HCT116 (cell line): ENCODE measurements at regions not wholly inside any gene's neighbourhood (a gene's known extent, or its start where the extent isn't known, plus 50 kb on each side); places are given as distances from the start of the nearest gene placed in this dataset.

Experiments
- ATAC-seq: fragments of 200-7000 bp; cut with Tn5 transposase; 2 replicates; pipeline ENCODE4 v1.9.1; 2020; ENCODE audit warnings: mild to moderate bottlenecking, moderate library complexity
- BruUV-seq: library from RNA; stranded (reverse); fragments of 400-500 nt; replicated peaks from 2 replicates; lab custom pipeline; 2021; lab: Mats Ljungman, UMichigan
- CTCF ChIA-PET: fragments of 300-600 bp; sonication (Branson Sonifier 250); formaldehyde crosslinking; loops from one replicate; lab custom pipeline; 2021; ENCODE audit warnings: antibody characterized with exemption; lab: Charles Lee
- POLR2A ChIA-PET: fragments of 300-600, 350-600 bp; sonication (Branson Sonifier 250); formaldehyde crosslinking; loops from one replicate; lab custom pipeline; 2021; ENCODE audit warnings: antibody characterized with exemption; lab: Charles Lee
- RAD21 ChIA-PET, 2 experiments: fragments of 300-600 bp; sonication (Branson Sonifier 250); formaldehyde crosslinking; loops; one replicate each; lab custom pipeline; 2023; ENCODE audit warnings: low total read pairs in 2 of 2; ENCODE audit not compliant: uncharacterized antibody in 2 of 2, unreplicated experiment in 2 of 2, low non-redundant PET in 1 of 2; lab: Charles Lee
- DNase-seq: peaks from one replicate; pipeline ENCODE4 v3.0.0-alpha.2; 2010; ENCODE audit warnings: low read depth, low spot score
- H2AFZ ChIP-seq: fragments of 200-600 bp; shearing (Covaris generic), sonication (generic); 2 replicates; pipeline ENCODE4 v1.6.1; 2017; ENCODE audit warnings: low read depth, mixed run types, mixed read lengths, antibody characterized with exemption, low read length; ENCODE audit not compliant: poor library complexity, severe bottlenecking
- H3K27ac ChIP-seq: 2 replicates; pipeline ENCODE4 v1.5.1; 2012; ENCODE audit warnings: low read depth, low read length
- H3K27me3 ChIP-seq: fragments of 200-600 bp; sonication (generic); 2 replicates; pipeline ENCODE4 v1.6.1; 2016; ENCODE audit warnings: mixed run types, low read length, mixed read lengths; ENCODE audit not compliant: insufficient read depth
- H3K36me3 ChIP-seq, 2 experiments: fragments of 200-500 bp in 1 of 2; fragments of 200-600 bp in 1 of 2; sonication (Bioruptor generic) in 1 of 2; sonication (generic) in 1 of 2; 2 replicates each; pipeline versions ENCODE4 v1.5.1 to v1.6.1; 2014 to 2016; ENCODE audit warnings: low read length in 2 of 2, inconsistent platforms in 1 of 2, mixed read lengths in 1 of 2, mixed run types in 1 of 2; ENCODE audit not compliant: insufficient read depth in 2 of 2, control insufficient read depth in 1 of 2
- H3K4me1 ChIP-seq, 2 experiments: fragments of 200-600 bp in 1 of 2; sonication (generic) in 1 of 2; 2 replicates each; pipeline versions ENCODE4 v1.5.1 to v1.6.1; 2012 to 2017; ENCODE audit warnings: low read length in 2 of 2, inconsistent platforms in 1 of 2, mild to moderate bottlenecking in 1 of 2, mixed read lengths in 1 of 2, mixed run types in 1 of 2, moderate library complexity in 1 of 2; ENCODE audit not compliant: insufficient read depth in 2 of 2, control insufficient read depth in 1 of 2
- H3K4me2 ChIP-seq: fragments of 200-600 bp; sonication (generic); 2 replicates; pipeline ENCODE4 v1.6.1; 2017; ENCODE audit warnings: mixed run types, low read length, mixed read lengths
- H3K4me3 ChIP-seq, 2 experiments: fragments of 200-600 bp in 1 of 2; sonication (generic) in 1 of 2; replicated peaks in 1 of 2; 2 replicates each; pipeline ENCODE4 v1.5.1; 2011 to 2016; ENCODE audit warnings: low read length in 2 of 2, control low read depth in 1 of 2, low read depth in 1 of 2, mild to moderate bottlenecking in 1 of 2, mixed read lengths in 1 of 2, mixed run types in 1 of 2
- H3K79me2 ChIP-seq: fragments of 200-600 bp; sonication (generic); 2 replicates; pipeline ENCODE4 v1.6.1; 2017; ENCODE audit warnings: mild to moderate bottlenecking, mixed run types, low read length, moderate library complexity, mixed read lengths; ENCODE audit not compliant: insufficient read depth
- H3K9ac ChIP-seq: fragments of 200-600 bp; sonication (generic); 2 replicates; pipeline ENCODE4 v1.6.1; 2016; ENCODE audit warnings: low read length, mixed read lengths
- H3K9me2 ChIP-seq: fragments of 200-600 bp; sonication (generic), shearing (Covaris generic); 2 replicates; pipeline ENCODE4 v1.6.1; 2017; ENCODE audit warnings: mixed run types, mild to moderate bottlenecking, moderate library complexity; ENCODE audit not compliant: insufficient read depth
- H3K9me3 ChIP-seq, 2 experiments: fragments of 200-500 bp in 1 of 2; fragments of 200-600 bp in 1 of 2; sonication (Bioruptor generic) in 1 of 2; sonication (generic) in 1 of 2; 2 replicates each; pipeline ENCODE4 v1.6.1; 2014 to 2017; ENCODE audit warnings: low read length in 2 of 2, mixed read lengths in 2 of 2, inconsistent platforms in 1 of 2, low read depth in 1 of 2, mild to moderate bottlenecking in 1 of 2, mixed run types in 1 of 2, moderate library complexity in 1 of 2; ENCODE audit not compliant: control insufficient read depth in 1 of 2, insufficient read depth in 1 of 2
- H4K20me1 ChIP-seq: fragments of 200-600 bp; sonication (generic), shearing (Covaris generic); 2 replicates; pipeline ENCODE4 v1.6.1; 2017; ENCODE audit warnings: mixed run types, mild to moderate bottlenecking, moderate library complexity; ENCODE audit not compliant: insufficient read depth
- ATF3 ChIP-seq: IDR thresholded peaks from 2 replicates; pipeline ENCODE4 v1.6.1; 2012
- CBX3 ChIP-seq: IDR thresholded peaks from 2 replicates; pipeline ENCODE4 v1.6.1; 2012; ENCODE audit warnings: low read depth
- CEBPB ChIP-seq: IDR thresholded peaks from 2 replicates; pipeline ENCODE4 v1.6.1; 2012; ENCODE audit warnings: low read depth
- CTCF ChIP-seq, 3 experiments: fragments of 200-600 bp in 1 of 3; sonication (generic) in 1 of 3; IDR thresholded peaks in 2 of 3; conservative IDR thresholded peaks in 1 of 3; 2 replicates each; pipeline ENCODE4 v1.5.1; 2012 to 2017; ENCODE audit warnings: low read depth in 2 of 3, low read length in 2 of 3, antibody characterized with exemption in 1 of 3, borderline replicate concordance in 1 of 3, control low read depth in 1 of 3, mild to moderate bottlenecking in 1 of 3, mixed read lengths in 1 of 3, mixed run types in 1 of 3, moderate library complexity in 1 of 3; ENCODE audit not compliant: insufficient read depth in 1 of 3
- EGR1 ChIP-seq: IDR thresholded peaks from 2 replicates; pipeline ENCODE4 v1.6.1; 2012; ENCODE audit warnings: low read depth
- ELF1 ChIP-seq: IDR thresholded peaks from 2 replicates; pipeline ENCODE4 v1.6.1; 2012; ENCODE audit warnings: low read depth, borderline replicate concordance
- EZH2 ChIP-seq: fragments of 200-600 bp; sonication (generic); IDR thresholded peaks from 2 replicates; pipeline ENCODE4 v1.6.1; 2017; ENCODE audit warnings: antibody characterized with exemption, mixed run types
- JUND ChIP-seq: IDR thresholded peaks from 2 replicates; pipeline ENCODE4 v1.6.1; 2012
- MAX ChIP-seq: IDR thresholded peaks from 2 replicates; pipeline ENCODE4 v1.6.1; 2012
- POLR2A ChIP-seq: IDR thresholded peaks from 2 replicates; pipeline ENCODE4 v1.7.0; 2011; ENCODE audit warnings: borderline replicate concordance; ENCODE audit not compliant: insufficient read depth, insufficient read length; ENCODE audit errors: extremely low read depth
- RAD21 ChIP-seq: IDR thresholded peaks from 2 replicates; pipeline ENCODE4 v1.6.1; 2012; ENCODE audit warnings: low read depth, mild to moderate bottlenecking
- REST ChIP-seq: IDR thresholded peaks from 2 replicates; pipeline ENCODE4 v1.6.1; 2012; ENCODE audit warnings: low read depth
- SIN3A ChIP-seq: IDR thresholded peaks from 2 replicates; pipeline ENCODE4 v1.6.1; 2012; ENCODE audit warnings: low read depth
- SP1 ChIP-seq: IDR thresholded peaks from 2 replicates; pipeline ENCODE4 v1.6.1; 2012; ENCODE audit warnings: low read depth
- ZFX ChIP-seq: fragments of 450-650 bp; IDR thresholded peaks from 2 replicates; pipeline ENCODE4 v1.6.1; 2017
- ZNF274 ChIP-seq: fragments of 200-500 bp; sonication (Bioruptor generic); IDR thresholded peaks from 2 replicates; pipeline ENCODE4 v1.6.1; 2014; ENCODE audit warnings: mild to moderate bottlenecking, low read depth, low read length, inconsistent platforms
- intact Hi-C: fragments of 100-400 bp; cut with micrococcal nuclease; formaldehyde crosslinking; loops from 2 replicates; pipeline ENCODE4 v1.10.0; 2022

GRCh38 chr13:31914843-31915242 lies 116.7 kb upstream of the FRY start:
- no peaks in the 10 kb centered on the region for H3K79me2 ChIP-seq
- ChIA-PET RAD21 (no interaction called here), CTCF (no interaction called here), POLR2A (no interaction called here)
- TF ChIP-seq ZNF274 (no peak), REST (no peak), MAX (no peak), ATF3 (no peak), JUND (no peak), CBX3 (no peak), SP1 (no peak), RAD21 (no peak), EZH2 (no peak), EGR1 (no peak), ELF1 (no peak), ZFX (no peak), CTCF (IDR thresholded peaks at IDR 0.05 in 2 of 3, conservative IDR thresholded peaks at IDR 0.05 in 1 of 3; ENCODE audit: borderline replicate concordance in 1 of 3, insufficient read depth in 1 of 3, low read depth in 2 of 3, low read length in 2 of 3) (no peak), CEBPB (no peak), POLR2A (no peak), SIN3A (no peak)
- no peaks in the 10 kb centered on the region for H3K9me2 ChIP-seq
- H3K9ac ChIP-seq, result no peak overlapping the region
- no peak overlapping the region for H3K27ac ChIP-seq
- H2AFZ ChIP-seq, result no peak overlapping the region
- H4K20me1 ChIP-seq, result no peaks in the 10 kb centered on the region
- DNase-seq (no peak), ATAC-seq (no peak)
- H3K4me2 ChIP-seq, result no peak overlapping the region
- BruUV-seq, result no TSS peak
- H3K4me3 ChIP-seq, result no peak overlapping the region
- no peaks in the 10 kb centered on the region for H3K9me3 ChIP-seq
- intact Hi-C loops, result no loop called here
- H3K36me3 ChIP-seq, result no peaks in the 10 kb centered on the region
- H3K27me3 ChIP-seq, result no peaks in the 10 kb centered on the region
- no peaks in the 10 kb centered on the region for H3K4me1 ChIP-seq
